HEK293T (cell line): ENCODE measurements at regions not wholly inside any gene's neighbourhood (a gene's known extent, or its start where the extent isn't known, plus 50 kb on each side); places are given as distances from the start of the nearest gene placed in this dataset.

Experiments
- CTCF ChIA-PET: fragments of 350-600 bp; formaldehyde crosslinking; extraction: SDS; loops from one replicate; lab custom pipeline; 2021; ENCODE audit warnings: antibody characterized with exemption, inconsistent platforms; lab: Yijun Ruan, JAX
- POLR2A ChIA-PET: fragments of 350-600 bp; formaldehyde crosslinking; extraction: SDS; loops from one replicate; lab custom pipeline; 2020; ENCODE audit warnings: antibody characterized with exemption, inconsistent platforms; lab: Yijun Ruan, JAX
- DNase-seq: peaks from one replicate; pipeline ENCODE4 v3.0.0; 2012; ENCODE audit warnings: mixed read lengths; ENCODE audit errors: extremely low spot score
- ARNT ChIP-seq: fragments of 450-650 bp; IDR thresholded peaks from 2 replicates; pipeline ENCODE4 v1.6.1; 2017; ENCODE audit warnings: mild to moderate bottlenecking
- BHLHE40 ChIP-seq: fragments of 450-650 bp; IDR thresholded peaks from 2 replicates; pipeline ENCODE4 v1.6.1; 2016; ENCODE audit warnings: mild to moderate bottlenecking, moderate library complexity, borderline replicate concordance
- CTBP1 ChIP-seq: fragments of 450-650 bp; IDR thresholded peaks from 2 replicates; pipeline ENCODE4 v1.6.1; 2016; ENCODE audit warnings: borderline replicate concordance
- ELF4 ChIP-seq: fragments of 450-650 bp; IDR thresholded peaks from 2 replicates; pipeline ENCODE4 v1.6.1; 2017; ENCODE audit warnings: antibody characterized with exemption
- FOXA1 ChIP-seq: fragments of 450-650 bp; IDR thresholded peaks from 2 replicates; pipeline ENCODE4 v1.6.1; 2016; ENCODE audit warnings: mild to moderate bottlenecking
- FOXK2 ChIP-seq: fragments of 450-650 bp; IDR thresholded peaks from 2 replicates; pipeline ENCODE4 v1.6.1; 2016; ENCODE audit warnings: mild to moderate bottlenecking
- FOXM1 ChIP-seq: fragments of 450-650 bp; IDR thresholded peaks from 2 replicates; pipeline ENCODE4 v1.6.1; 2017; ENCODE audit warnings: mild to moderate bottlenecking, borderline replicate concordance
- HDGF ChIP-seq: fragments of 450-650 bp; IDR thresholded peaks from 2 replicates; pipeline ENCODE4 v1.6.1; 2017; ENCODE audit warnings: antibody characterized with exemption, borderline replicate concordance
- L3MBTL2 ChIP-seq: fragments of 450-650 bp; conservative IDR thresholded peaks from 2 replicates; pipeline ENCODE4 v1.6.1; 2016; ENCODE audit warnings: mild to moderate bottlenecking
- LEF1 ChIP-seq: fragments of 450-650 bp; IDR thresholded peaks from 2 replicates; pipeline ENCODE4 v1.6.1; 2017; ENCODE audit warnings: mild to moderate bottlenecking, borderline replicate concordance
- NFRKB ChIP-seq: fragments of 450-650 bp; IDR thresholded peaks from 2 replicates; pipeline ENCODE4 v1.6.1; 2016; ENCODE audit warnings: mild to moderate bottlenecking, moderate library complexity
- PKNOX1 ChIP-seq: fragments of 450-650 bp; IDR thresholded peaks from 2 replicates; pipeline ENCODE4 v1.6.1; 2016
- SP1 ChIP-seq: fragments of 450-650 bp; IDR thresholded peaks from 2 replicates; pipeline ENCODE4 v1.6.1; 2017
- SUZ12 ChIP-seq: fragments of 450-650 bp; IDR thresholded peaks from 2 replicates; pipeline ENCODE4 v1.6.1; 2016; ENCODE audit warnings: mild to moderate bottlenecking
- TARDBP ChIP-seq: fragments of 450-650 bp; IDR thresholded peaks from 2 replicates; pipeline ENCODE4 v1.6.1; 2016
- ZNF384 ChIP-seq: fragments of 450-650 bp; IDR thresholded peaks from 2 replicates; pipeline ENCODE4 v1.6.1; 2016

GRCh38 chr4:141783770-141784169 is 147.4 kb downstream of the IL15 start:
- no peak for DNase-seq
- TF ChIP-seq NFRKB = no peak
- TF ChIP-seq BHLHE40 = no peak
- TF ChIP-seq SP1 = no peak
- TF ChIP-seq LEF1 = no peak
- no peak for TF ChIP-seq ARNT
- TF ChIP-seq FOXM1 = no peak
- TF ChIP-seq CTBP1 = no peak
- no peak for TF ChIP-seq FOXK2
- TF ChIP-seq PKNOX1 = no peak
- no peak for TF ChIP-seq SUZ12
- TF ChIP-seq HDGF = no peak
- TF ChIP-seq TARDBP = no peak
- TF ChIP-seq FOXA1 = no peak
- TF ChIP-seq L3MBTL2 = no peak
- TF ChIP-seq ELF4 = no peak
- POLR2A ChIA-PET = no interaction called here
- CTCF ChIA-PET = interaction anchor here (0.6 kb wide), 1 partner anchor 1112 kb away, joined by 3 read pairs; no protein-coding TSS in a partner anchor

GRCh38 chr4:141786946-141787345 is 150.6 kb downstream of the IL15 start:
- CTCF ChIA-PET = no interaction called here
- POLR2A ChIA-PET = no interaction called here
- no peak for DNase-seq
- TF ChIP-seq L3MBTL2 (no peak), SUZ12 (no peak), TARDBP (no peak), FOXM1 (no peak), ARNT (no peak), SP1 (no peak)

GRCh38 chr4:141788169-141788915 is 152.0 kb downstream of the IL15 start:
- TF ChIP-seq FOXM1 = no peak
- no peak for TF ChIP-seq SP1
- TF ChIP-seq CTBP1 = no peak
- TF ChIP-seq BHLHE40 = no peak
- no peak for TF ChIP-seq ZNF384
- no peak for TF ChIP-seq SUZ12
- no peak for TF ChIP-seq PKNOX1
- no peak for TF ChIP-seq TARDBP
- no peak for TF ChIP-seq ELF4
- DNase-seq = no peak
- ChIA-PET CTCF (no interaction called here), POLR2A (no interaction called here)

- CTCF ChIA-PET = interaction anchor here (0.6 kb wide), 1 partner anchor 1204 kb away, joined by 3 read pairs; no protein-coding TSS in a partner anchor
- TF ChIP-seq FOXK2 (no peak), NFRKB (no peak), PKNOX1 (no peak), ARNT (no peak), HDGF (no peak), ELF4 (no peak), LEF1 (no peak), CTBP1 (no peak), ZNF384 (no peak), FOXM1 (no peak), BHLHE40 (no peak), SP1 (no peak), FOXA1 (no peak), SUZ12 (no peak), TARDBP (no peak), L3MBTL2 (no peak)
- POLR2A ChIA-PET = no interaction called here
- no peak for DNase-seq
These were observed 153.3 kb downstream of the IL15 start for GRCh38 chr4:141789716-141790115.

GRCh38 chr4:141792164-141792563 is 155.8 kb downstream of the IL15 start:
- DNase-seq = no peak
- ChIA-PET POLR2A (no interaction called here), CTCF (no interaction called here)
- no peak for TF ChIP-seq PKNOX1
- TF ChIP-seq SP1 = no peak
- TF ChIP-seq ARNT = no peak
- TF ChIP-seq ZNF384 = no peak
- TF ChIP-seq CTBP1 = no peak
- TF ChIP-seq HDGF = no peak

- TF ChIP-seq L3MBTL2 (no peak), FOXK2 (no peak), HDGF (no peak), LEF1 (no peak), FOXM1 (no peak), ARNT (no peak), NFRKB (no peak), SUZ12 (no peak), PKNOX1 (no peak), ELF4 (no peak), CTBP1 (no peak), BHLHE40 (no peak), ZNF384 (no peak), FOXA1 (no peak), TARDBP (no peak), SP1 (no peak)
- ChIA-PET POLR2A (no interaction called here), CTCF (no interaction called here)
These were observed 161.6 kb downstream of the IL15 start for GRCh38 chr4:141797966-141798365.

More at GRCh38 chr4:141797966-141798365, 161.6 kb downstream of the IL15 start:
- no peak for DNase-seq
